A549 (cell line): ENCODE measurements at regions not wholly inside any gene's neighbourhood (a gene's known extent, or its start where the extent isn't known, plus 50 kb on each side); places are given as distances from the start of the nearest gene placed in this dataset.

Experiments
- ATAC-seq, 2 experiments: fragments of 200-7000 bp in 1 of 2; fragments of >200 bp in 1 of 2; cut with Nextera tagmentation in 1 of 2; cut with Tn5 transposase in 1 of 2; 3 replicates each; pipeline versions ENCODE4 v1.8.0 to v1.9.1; 2018 to 2020; ENCODE audit warnings: mild to moderate bottlenecking in 1 of 2, moderate library complexity in 1 of 2
- CTCF ChIA-PET: fragments of 300-600 bp; sonication (Branson Sonifier 250); formaldehyde crosslinking; extraction: SDS; loops from one replicate; lab custom pipeline; 2021; ENCODE audit warnings: antibody characterized with exemption, inconsistent platforms; lab: Yijun Ruan, JAX
- POLR2A ChIA-PET: fragments of 350-600 bp; formaldehyde crosslinking; extraction: SDS; loops from one replicate; lab custom pipeline; 2021; ENCODE audit warnings: antibody characterized with exemption, inconsistent platforms; lab: Yijun Ruan, JAX
- DNase-seq, 2 experiments: peaks; one replicate each; pipeline versions ENCODE4 v3.0.0 to v3.0.0-alpha.2; 2011 to 2016; ENCODE audit warnings: low read depth in 1 of 2, low spot score in 1 of 2
- FAIRE-seq: peaks from 2 replicates; lab custom pipeline; 2011; peaks lifted over from hg19 to GRCh38; lab: Jason Lieb, UNC
- H3K27ac ChIP-seq, 2 experiments: fragments of >200 bp; sonication (Bioruptor Twin); formaldehyde crosslinking; 3 replicates each; pipeline ENCODE4 v1.5.1; 2016 to 2017
- H3K4me1 ChIP-seq: fragments of >200 bp; sonication (Bioruptor Twin); formaldehyde crosslinking; 3 replicates; pipeline ENCODE4 v1.6.1; 2016
- H3K4me2 ChIP-seq: fragments of >200 bp; sonication (Bioruptor Twin); formaldehyde crosslinking; 3 replicates; pipeline ENCODE4 v1.6.1; 2016
- H3K4me3 ChIP-seq: fragments of >200 bp; sonication (Bioruptor Twin); formaldehyde crosslinking; 3 replicates; pipeline ENCODE4 v1.5.1; 2016
- H3K9me3 ChIP-seq: fragments of >200 bp; sonication (Bioruptor Twin); formaldehyde crosslinking; 3 replicates; pipeline ENCODE4 v1.6.1; 2016
- BCL3 ChIP-seq: fragments of >200 bp; sonication (Bioruptor Twin); formaldehyde crosslinking; IDR thresholded peaks from 3 replicates; pipeline ENCODE4 v1.6.1; 2016
- CBX2 ChIP-seq: fragments of 200-600 bp; sonication (generic); IDR thresholded peaks from 2 replicates; pipeline ENCODE4 v1.6.1; 2016; ENCODE audit warnings: low read depth, mild to moderate bottlenecking, borderline replicate concordance
- EHF ChIP-seq: fragments of 250-450 bp; sonication (Bioruptor Pico); IDR thresholded peaks from 2 replicates; pipeline ENCODE4 v1.5.0; 2020; ENCODE audit warnings: mild to moderate bottlenecking
- ESRRA ChIP-seq: fragments of 150-350 bp; IDR thresholded peaks from 2 replicates; pipeline ENCODE4 v1.6.1; 2014; ENCODE audit warnings: mild to moderate bottlenecking, low read length, borderline replicate concordance
- FOXS1 ChIP-seq: fragments of 250-450 bp; sonication (Bioruptor Pico); IDR thresholded peaks from 2 replicates; pipeline ENCODE4 v1.5.0; 2020; ENCODE audit warnings: mild to moderate bottlenecking, moderate library complexity
- HDAC2 ChIP-seq: fragments of 200-600 bp; sonication (generic); IDR thresholded peaks from 2 replicates; pipeline ENCODE4 v1.6.1; 2016
- HES2 ChIP-seq: fragments of >200 bp; sonication (Bioruptor Twin); formaldehyde crosslinking; IDR thresholded peaks from 2 replicates; pipeline ENCODE4 v1.6.1; 2016
- HOXA7 ChIP-seq: fragments of 250-450 bp; sonication (Bioruptor Pico); IDR thresholded peaks from 2 replicates; pipeline ENCODE4 v1.5.0; 2020; ENCODE audit warnings: mild to moderate bottlenecking, moderate library complexity
- MAX ChIP-seq: IDR thresholded peaks from 2 replicates; pipeline ENCODE4 v1.6.1; 2012
- MAZ ChIP-seq: fragments of 150-350 bp; IDR thresholded peaks from 2 replicates; pipeline ENCODE4 v1.6.1; 2014; ENCODE audit warnings: antibody characterized with exemption, low read depth, low read length, borderline replicate concordance
- NFE2L2 ChIP-seq: fragments of 150-350 bp; conservative IDR thresholded peaks from 2 replicates; pipeline ENCODE4 v1.6.1; 2014; ENCODE audit warnings: low read length
- NPAS2 ChIP-seq: fragments of 250-450 bp; sonication (Bioruptor Pico); IDR thresholded peaks from 2 replicates; pipeline ENCODE4 v1.8.0; 2022; ENCODE audit warnings: mild to moderate bottlenecking, moderate library complexity, borderline replicate concordance
- POLR2AphosphoS2 ChIP-seq: conservative IDR thresholded peaks from 2 replicates; pipeline ENCODE4 v1.6.1; 2012; ENCODE audit warnings: low read length, improper control_type of control experiment, inconsistent platforms
- RAD21 ChIP-seq, 2 experiments: fragments of >200 bp in 1 of 2; sonication (Bioruptor Twin) in 1 of 2; formaldehyde crosslinking in 1 of 2; IDR thresholded peaks in 1 of 2; conservative IDR thresholded peaks in 1 of 2; 2 replicates in 1 of 2; 3 replicates in 1 of 2; pipeline ENCODE4 v1.6.1; 2012 to 2018; ENCODE audit warnings: inconsistent platforms in 1 of 2
- REST ChIP-seq: fragments of 200-600 bp; sonication (generic); IDR thresholded peaks from 2 replicates; pipeline ENCODE4 v1.6.1; 2016; ENCODE audit warnings: antibody characterized with exemption, mild to moderate bottlenecking, moderate library complexity
- RFX5 ChIP-seq: fragments of 450-650 bp; IDR thresholded peaks from 2 replicates; pipeline ENCODE4 v1.7.1; 2014; ENCODE audit warnings: antibody characterized with exemption, mild to moderate bottlenecking, moderate library complexity
- SMC3 ChIP-seq: fragments of >200 bp; sonication (Bioruptor Twin); formaldehyde crosslinking; IDR thresholded peaks from 3 replicates; pipeline ENCODE4 v1.6.1; 2018; ENCODE audit warnings: inconsistent platforms
- TP53 ChIP-seq: fragments of 250-450 bp; sonication (Bioruptor Pico); IDR thresholded peaks from 2 replicates; pipeline ENCODE4 v1.5.0; 2021; ENCODE audit warnings: mild to moderate bottlenecking, moderate library complexity
- ZFP36 ChIP-seq: fragments of 450-650 bp; IDR thresholded peaks from 2 replicates; pipeline ENCODE4 v1.6.1; 2014; ENCODE audit warnings: borderline replicate concordance; ENCODE audit not compliant: partially characterized antibody
- ZSCAN20 ChIP-seq: fragments of 250-450 bp; sonication (Bioruptor Pico); IDR thresholded peaks from 2 replicates; pipeline ENCODE4 v1.8.0; 2022; ENCODE audit warnings: mild to moderate bottlenecking, moderate library complexity
- WGBS: methylation state at CpG from one replicate; pipeline ENCODE4 v1.1.6; 2017; ENCODE audit errors: missing lambda C conversion rate; 5-methylcytosine and 5-hydroxymethylcytosine counted together

- Histone ChIP-seq H3K27ac (no peak overlapping the region), H3K9me3 (0 out of 3 replicates have a peak, but pooled peaks cover 10% of the 10 kb centered on the region)
- POLR2A ChIA-PET: no interaction called here
- DNase-seq: no peak
- no peak for TF ChIP-seq RAD21 (conservative IDR thresholded peaks at IDR 0.05 in 1 of 2, IDR thresholded peaks at IDR 0.05 in 1 of 2)
- no peak for TF ChIP-seq EHF
- TF ChIP-seq NFE2L2: no peak
- TF ChIP-seq RFX5: no peak
- TF ChIP-seq ZSCAN20: no peak
- TF ChIP-seq SMC3: no peak
- no peak for TF ChIP-seq FOXS1
- no peak for TF ChIP-seq ZFP36
- no peak for TF ChIP-seq HDAC2
- TF ChIP-seq CBX2: no peak
- TF ChIP-seq HOXA7 (CRISPR knock-in tag): no peak
- TF ChIP-seq, all 56 proteins: peak for 0
- FAIRE-seq (no peak), ATAC-seq (no peak)
- CTCF ChIA-PET: interaction anchor here (2.7 kb wide), 1 partner anchor 11 kb away, joined by 8 read pairs; no protein-coding TSS in a partner anchor
- Histone ChIP-seq H3K4me2 (no peak overlapping the region), H3K4me1 (no peaks in the 10 kb centered on the region), H3K4me3 (no peak overlapping the region)
- 49% methylated on average over 14 of the region's 19 CpGs for WGBS
Observed at GRCh38 chr22:48772286-48772907, 1055.3 kb downstream of the BRD1 start.

- WGBS: 19% methylated on average over 5 of the region's 5 CpGs
- POLR2A ChIA-PET: no interaction called here
- no peak for ATAC-seq
- no peak for TF ChIP-seq TP53 (CRISPR knock-in tag)
- TF ChIP-seq, all 56 proteins: peak for 0
- CTCF ChIA-PET: interaction anchor here (1.0 kb wide), 1 partner anchor 14 kb away, joined by 3 read pairs; no protein-coding TSS in a partner anchor
- Histone ChIP-seq H3K4me2 (no peak overlapping the region), H3K27ac (no peak overlapping the region), H3K4me3 (no peak overlapping the region), H3K4me1 (no peaks in the 10 kb centered on the region), H3K9me3 (0 out of 3 replicates have a peak, but pooled peaks cover 6% of the 10 kb centered on the region)
- no peak for FAIRE-seq
- no peak for DNase-seq
Observed at GRCh38 chr22:48765595-48765994, 1062.1 kb downstream of the BRD1 start.

GRCh38 chr22:48761546-48761945, 1066.1 kb downstream of the BRD1 start:
- 42% methylated on average over 14 of the region's 14 CpGs for WGBS
- Histone ChIP-seq H3K9me3 (no peaks in the 10 kb centered on the region), H3K27ac (no peak overlapping the region), H3K4me3 (no peak overlapping the region), H3K4me1 (no peaks in the 10 kb centered on the region), H3K4me2 (no peak overlapping the region)
- POLR2A ChIA-PET: no interaction called here
- CTCF ChIA-PET: no interaction called here
- ATAC-seq (no peak), DNase-seq (no peak), FAIRE-seq (no peak)
- no peak for TF ChIP-seq BCL3
- TF ChIP-seq MAZ: no peak
- no peak for TF ChIP-seq REST
- no peak for TF ChIP-seq HOXA7 (CRISPR knock-in tag)
- TF ChIP-seq ESRRA: no peak
- TF ChIP-seq HES2: no peak
- TF ChIP-seq HDAC2: no peak
- TF ChIP-seq MAX: no peak
- TF ChIP-seq POLR2AphosphoS2: no peak
- TF ChIP-seq NPAS2 (CRISPR knock-in tag): no peak
- TF ChIP-seq TP53 (CRISPR knock-in tag): no peak
